C4-2B (cell line): ENCODE measurements at regions not wholly inside any gene's neighbourhood (a gene's known extent, or its start where the extent isn't known, plus 50 kb on each side); places are given as distances from the start of the nearest gene placed in this dataset.

Experiments
- H3K27ac ChIP-seq: fragments of 450-650 bp; 2 replicates; pipeline ENCODE4 v1.5.1; 2017
- CTCF ChIP-seq: fragments of 450-650 bp; conservative IDR thresholded peaks from 2 replicates; pipeline ENCODE4 v1.5.1; 2017; ENCODE audit warnings: mild to moderate bottlenecking
- ZFX ChIP-seq: fragments of 450-650 bp; IDR thresholded peaks from 2 replicates; pipeline ENCODE4 v1.6.1; 2017

DNA sequence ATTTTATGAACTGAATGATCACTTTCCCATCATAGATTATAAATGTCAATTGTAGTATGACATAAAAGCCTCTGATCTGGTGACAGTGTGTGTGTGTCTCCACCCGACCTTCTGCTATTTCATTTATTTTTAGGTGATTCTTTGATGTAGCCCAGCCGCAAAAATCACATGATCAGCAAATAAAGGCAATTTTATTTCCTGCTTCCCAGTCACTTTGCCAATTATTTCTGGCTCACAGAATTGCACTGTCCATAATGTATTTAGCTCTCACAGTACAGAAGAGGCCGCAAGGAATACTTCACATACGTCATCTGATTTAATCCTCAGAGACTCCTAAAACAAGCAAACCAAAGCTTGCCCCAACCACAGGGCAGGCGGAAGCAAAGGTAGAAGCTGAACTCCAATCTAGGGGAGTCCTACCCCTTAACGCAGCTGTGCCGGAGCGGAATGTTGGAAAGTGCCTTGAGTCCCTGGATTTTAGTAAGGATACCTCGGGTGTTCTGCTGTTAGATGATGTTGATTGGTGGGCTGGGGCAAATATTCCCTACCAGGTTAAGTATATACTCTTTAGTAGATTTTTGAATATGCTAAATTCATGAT is 384.0 kb upstream of the IRX4 start:
- H3K27ac ChIP-seq, result no peak overlapping the region
- TF ChIP-seq CTCF (no peak), ZFX (no peak)

DNA sequence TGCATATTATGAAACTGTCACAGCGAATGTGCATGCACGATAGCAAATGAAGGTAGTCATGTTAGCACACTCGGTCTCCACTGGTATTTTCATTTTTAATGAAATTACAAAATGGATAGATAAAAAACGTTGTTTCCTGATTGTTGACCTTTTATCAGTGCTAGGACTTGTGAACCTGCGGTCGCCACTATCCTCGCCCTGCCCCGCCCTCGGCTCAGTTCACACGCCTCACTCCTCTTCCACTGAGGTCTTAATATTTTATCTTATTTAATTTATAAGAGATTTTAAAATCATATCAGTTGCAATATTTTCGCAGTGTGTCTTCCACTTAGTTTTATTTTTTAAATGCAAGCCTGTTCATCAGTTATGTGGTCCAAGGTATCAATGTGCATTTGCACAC is 382.6 kb upstream of the IRX4 start:
- no peak for TF ChIP-seq CTCF
- TF ChIP-seq ZFX, result no peak
- no peak overlapping the region for H3K27ac ChIP-seq

DNA sequence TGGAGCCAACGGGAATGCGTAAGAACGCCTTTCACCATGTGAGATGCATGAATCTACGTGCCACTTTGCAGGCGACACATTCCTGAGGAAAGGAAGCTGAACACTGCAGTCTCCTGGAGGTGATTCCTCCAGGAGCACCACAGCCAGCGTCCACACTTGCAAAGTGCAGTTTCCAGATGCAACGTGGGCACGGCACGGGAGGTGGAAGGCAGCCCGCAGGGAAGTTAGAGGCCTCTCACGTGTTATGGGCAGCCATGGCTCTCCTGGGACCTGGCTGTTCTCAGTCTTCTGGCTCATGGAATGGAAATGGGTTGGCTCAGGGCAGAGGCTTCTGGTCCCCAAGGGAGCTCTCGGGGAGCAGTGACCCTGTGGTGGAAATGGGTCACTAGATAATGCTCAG is 381.0 kb upstream of the IRX4 start:
- H3K27ac ChIP-seq, result no peak overlapping the region
- TF ChIP-seq ZFX, result no peak
- TF ChIP-seq CTCF, result no peak

GRCh38 chr5:2262620-2263019 is 379.9 kb upstream of the IRX4 start:
- TF ChIP-seq ZFX (no peak), CTCF (no peak)
- H3K27ac ChIP-seq, result no peak overlapping the region

GRCh38 chr5:2261004-2261703 is 378.4 kb upstream of the IRX4 start:
- TF ChIP-seq ZFX (no peak), CTCF (no peak)
- no peak overlapping the region for H3K27ac ChIP-seq

DNA sequence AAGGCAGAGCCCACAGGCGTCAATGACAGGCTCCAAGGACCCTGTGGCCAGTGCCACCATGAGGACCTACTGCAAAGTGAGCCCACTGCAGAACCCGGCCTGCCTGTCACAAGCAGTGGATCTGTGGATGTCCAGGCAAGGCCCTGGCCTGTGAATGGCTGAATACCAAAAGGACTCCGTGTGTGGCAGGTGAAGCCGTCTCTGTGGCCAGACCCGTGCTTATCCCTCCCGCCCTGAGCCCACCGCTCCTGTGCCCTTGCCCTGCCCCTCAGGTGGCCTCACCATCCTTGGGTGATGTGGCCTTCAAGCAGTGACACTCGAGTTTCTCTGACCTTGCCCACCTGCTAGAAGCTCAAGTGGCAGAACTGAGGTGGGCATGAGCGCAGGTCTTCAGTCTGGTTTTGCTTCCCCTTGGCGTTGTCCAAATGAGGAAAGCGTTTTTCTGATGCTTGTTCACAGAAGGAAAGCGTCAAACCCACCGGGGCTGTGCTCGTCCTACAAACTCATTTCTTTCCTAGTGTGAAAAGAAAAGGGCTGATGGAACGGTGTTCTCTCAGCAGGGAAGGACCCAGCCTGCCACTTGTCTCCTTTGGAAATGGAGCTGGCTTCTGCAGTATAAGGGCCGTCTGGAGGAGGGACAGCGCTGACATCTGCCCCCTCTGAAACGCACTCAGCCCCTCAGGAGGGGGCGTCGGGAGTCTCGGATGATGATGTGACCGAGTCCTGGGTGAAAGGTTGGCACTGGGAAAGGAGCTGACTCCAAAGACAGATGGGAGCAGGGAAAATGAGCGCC is 377.7 kb upstream of the IRX4 start:
- no peak overlapping the region for H3K27ac ChIP-seq
- TF ChIP-seq CTCF (no peak), ZFX (no peak)

DNA sequence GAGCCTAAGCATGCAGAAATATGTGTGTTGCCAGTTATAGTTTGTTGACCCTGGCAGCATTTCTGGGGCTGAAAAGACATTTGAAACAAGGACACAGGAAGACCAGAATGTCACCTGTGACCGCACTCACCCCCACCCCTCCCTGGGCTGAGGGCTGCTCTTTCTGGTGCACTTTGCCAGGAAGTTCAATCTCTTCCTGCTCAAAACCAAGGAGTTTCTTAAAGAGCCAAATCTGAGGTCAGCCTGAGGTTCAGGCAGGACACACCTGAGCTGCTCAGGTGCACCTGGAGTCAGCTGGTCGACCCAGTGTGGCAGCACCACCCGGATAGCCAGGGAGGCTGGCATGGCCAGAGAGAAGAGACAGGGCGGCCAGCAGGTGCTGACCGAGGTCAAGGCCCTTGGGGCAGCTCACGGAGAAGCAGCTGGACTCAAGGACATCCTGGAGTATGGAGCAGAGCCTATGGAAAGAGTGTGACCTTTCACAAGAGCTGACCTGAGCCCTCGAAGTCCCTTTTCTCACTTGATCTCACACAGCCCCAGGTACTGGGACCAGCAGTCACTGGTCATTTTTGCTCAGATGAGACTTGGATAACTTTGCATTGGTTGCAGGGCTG is 376.9 kb upstream of the IRX4 start:
- no peak for TF ChIP-seq CTCF
- H3K27ac ChIP-seq, result no peak overlapping the region
